GM10266 (cell line): ENCODE measurements at regions not wholly inside any gene's neighbourhood (a gene's known extent, or its start where the extent isn't known, plus 50 kb on each side); places are given as distances from the start of the nearest gene placed in this dataset.

Experiments
- DNase-seq: peaks from one replicate; pipeline ENCODE4 v3.0.0; 2012; ENCODE audit errors: extremely low spot score
- CTCF ChIP-seq: IDR thresholded peaks from 2 replicates; pipeline ENCODE4 v1.5.1; 2012; ENCODE audit warnings: mild to moderate bottlenecking, low read depth; ENCODE audit not compliant: control insufficient read depth, insufficient read depth; ENCODE audit errors: missing control alignments

- no peak for DNase-seq
- TF ChIP-seq CTCF, result no peak
These were observed 101.2 kb downstream of the SALL1 start for GRCh38 chr16:51049678-51050376.

GRCh38 chr16:51049276-51049675, 101.8 kb downstream of the SALL1 start:
- DNase-seq, result no peak
- no peak for TF ChIP-seq CTCF

- DNase-seq, result no peak
- no peak for TF ChIP-seq CTCF
These were observed 102.5 kb downstream of the SALL1 start for GRCh38 chr16:51048544-51048943.

- DNase-seq, result no peak
- no peak for TF ChIP-seq CTCF
These were observed 105.3 kb downstream of the SALL1 start for GRCh38 chr16:51045794-51046193.

- no peak for TF ChIP-seq CTCF
- no peak for DNase-seq
These were observed 105.9 kb downstream of the SALL1 start for GRCh38 chr16:51045186-51045585.

- TF ChIP-seq CTCF, result no peak
- DNase-seq, result no peak
These were observed 109.5 kb downstream of the SALL1 start for GRCh38 chr16:51041546-51041945.

- TF ChIP-seq CTCF, result no peak
- no peak for DNase-seq
These were observed 110.4 kb downstream of the SALL1 start for GRCh38 chr16:51040637-51041036.
